ENCODE measurements at regions not wholly inside any gene's neighbourhood (a gene's known extent, or its start where the extent isn't known, plus 50 kb on each side); places are given as distances from the start of the nearest gene placed in this dataset.

DNA sequence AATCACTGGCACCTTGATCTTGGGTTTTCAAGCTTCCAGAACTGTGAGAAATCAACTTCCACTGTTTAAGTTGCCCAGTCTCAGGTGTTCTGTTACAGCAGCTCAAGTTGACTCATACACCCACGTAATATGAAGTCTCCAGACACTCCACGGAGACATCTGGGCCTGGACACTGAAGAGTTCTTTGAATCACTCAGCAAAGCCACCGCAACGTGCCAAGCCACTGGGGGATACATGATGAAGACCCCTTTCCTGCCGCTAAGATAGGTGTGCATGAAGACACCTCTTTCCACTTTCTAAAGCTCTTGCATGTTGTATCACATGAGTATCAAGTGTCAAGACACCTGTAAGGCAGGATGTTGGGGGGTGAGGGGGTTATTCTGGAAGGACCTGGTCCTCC, 311.7 kb upstream of the RTL1 start:
- in situ Hi-C loops (cut with MboI; ENCODE audit: low pct_unique_long_range_greater_than_20kb, low sequenced_read_pairs, unreplicated experiment): no loop called here
- TF ChIP-seq, protein P1, sequence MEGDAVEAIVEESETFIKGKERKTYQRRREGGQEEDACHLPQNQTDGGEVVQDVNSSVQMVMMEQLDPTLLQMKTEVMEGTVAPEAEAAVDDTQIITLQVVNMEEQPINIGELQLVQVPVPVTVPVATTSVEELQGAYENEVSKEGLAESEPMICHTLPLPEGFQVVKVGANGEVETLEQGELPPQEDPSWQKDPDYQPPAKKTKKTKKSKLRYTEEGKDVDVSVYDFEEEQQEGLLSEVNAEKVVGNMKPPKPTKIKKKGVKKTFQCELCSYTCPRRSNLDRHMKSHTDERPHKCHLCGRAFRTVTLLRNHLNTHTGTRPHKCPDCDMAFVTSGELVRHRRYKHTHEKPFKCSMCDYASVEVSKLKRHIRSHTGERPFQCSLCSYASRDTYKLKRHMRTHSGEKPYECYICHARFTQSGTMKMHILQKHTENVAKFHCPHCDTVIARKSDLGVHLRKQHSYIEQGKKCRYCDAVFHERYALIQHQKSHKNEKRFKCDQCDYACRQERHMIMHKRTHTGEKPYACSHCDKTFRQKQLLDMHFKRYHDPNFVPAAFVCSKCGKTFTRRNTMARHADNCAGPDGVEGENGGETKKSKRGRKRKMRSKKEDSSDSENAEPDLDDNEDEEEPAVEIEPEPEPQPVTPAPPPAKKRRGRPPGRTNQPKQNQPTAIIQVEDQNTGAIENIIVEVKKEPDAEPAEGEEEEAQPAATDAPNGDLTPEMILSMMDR (IDR thresholded peaks at IDR 0.05; ENCODE audit: extremely low read depth, insufficient read depth, missing control alignments): no peak
- DNase-seq (ENCODE audit: low spot score): no peak

- TF ChIP-seq, protein P1 (IDR thresholded peaks at IDR 0.05; ENCODE audit: extremely low read depth, insufficient read depth, missing control alignments): no peak
- in situ Hi-C loops (cut with MboI; ENCODE audit: low pct_unique_long_range_greater_than_20kb, low sequenced_read_pairs, unreplicated experiment): no loop called here
- no peak for DNase-seq (ENCODE audit: low spot score)
These were observed 312.4 kb upstream of the RTL1 start for GRCh38 chr14:101215927-101216326.

GRCh38 chr14:101216366-101217079, 313.0 kb upstream of the RTL1 start:
- no peak for DNase-seq (ENCODE audit: low spot score)
- TF ChIP-seq, protein P1 (IDR thresholded peaks at IDR 0.05; ENCODE audit: extremely low read depth, insufficient read depth, missing control alignments): no peak
- in situ Hi-C loops (cut with MboI; ENCODE audit: low pct_unique_long_range_greater_than_20kb, low sequenced_read_pairs, unreplicated experiment): no loop called here

GRCh38 chr14:101217080-101217463, 313.6 kb upstream of the RTL1 start:
- DNase-seq (ENCODE audit: low spot score): no peak
- in situ Hi-C loops (cut with MboI; ENCODE audit: low pct_unique_long_range_greater_than_20kb, low sequenced_read_pairs, unreplicated experiment): no loop called here
- TF ChIP-seq, protein P1 (IDR thresholded peaks at IDR 0.05; ENCODE audit: extremely low read depth, insufficient read depth, missing control alignments): no peak

DNA sequence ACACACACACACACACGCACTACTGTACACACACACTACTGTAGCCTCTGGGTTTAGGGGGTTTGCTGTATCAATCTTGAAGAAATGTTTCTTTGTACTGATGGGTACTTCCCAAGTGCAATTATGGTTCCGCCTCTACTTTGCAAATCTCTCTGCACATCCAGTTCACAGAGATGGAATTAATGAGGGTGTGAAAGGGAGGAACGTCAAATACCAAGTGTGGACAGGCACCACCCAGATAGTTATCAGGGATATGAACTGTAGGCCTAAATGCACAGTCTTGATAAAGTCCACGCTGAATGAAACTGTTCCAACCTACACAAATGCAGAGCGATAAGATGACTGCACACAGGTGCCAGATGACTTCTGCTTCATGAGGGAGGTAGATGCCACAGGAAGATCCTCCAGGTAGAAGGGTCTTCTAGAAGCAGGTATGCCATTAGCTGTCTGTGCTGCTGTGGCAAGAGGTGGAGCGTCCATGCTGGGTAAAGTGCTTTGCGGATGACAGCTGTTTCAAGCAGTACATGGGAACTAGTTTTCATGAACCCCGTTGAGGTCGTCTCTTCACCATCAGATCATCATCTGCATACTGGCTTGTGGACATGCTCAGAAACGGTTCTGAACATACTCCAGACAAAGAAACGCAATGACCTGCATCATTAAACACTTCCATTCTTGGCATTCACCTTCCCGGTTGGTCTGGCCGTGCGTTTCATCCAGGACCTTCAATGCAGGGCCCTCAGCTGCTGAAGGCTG, 314.3 kb upstream of the RTL1 start:
- in situ Hi-C loops (cut with MboI; ENCODE audit: low pct_unique_long_range_greater_than_20kb, low sequenced_read_pairs, unreplicated experiment): no loop called here
- no peak for DNase-seq (ENCODE audit: low spot score)
- TF ChIP-seq, protein P1 (IDR thresholded peaks at IDR 0.05; ENCODE audit: extremely low read depth, insufficient read depth, missing control alignments): no peak

GRCh38 chr14:101219896-101220703, 316.6 kb upstream of the RTL1 start:
- TF ChIP-seq, protein P1 (IDR thresholded peaks at IDR 0.05; ENCODE audit: extremely low read depth, insufficient read depth, missing control alignments): no peak
- in situ Hi-C loops (cut with MboI; ENCODE audit: low pct_unique_long_range_greater_than_20kb, low sequenced_read_pairs, unreplicated experiment): no loop called here
- DNase-seq (ENCODE audit: low spot score): no peak
